NCI-H82 treated with DMSO at 0.1 percent for 48 hours (cell line): ENCODE measurements at regions not wholly inside any gene's neighbourhood (a gene's known extent, or its start where the extent isn't known, plus 50 kb on each side); places are given as distances from the start of the nearest gene placed in this dataset.

Experiments used
- DNase-seq: peaks from one replicate; lab custom pipeline; 2025; ENCODE audit not compliant: unreplicated experiment; lab: John Stamatoyannopoulos, UW

DNA sequence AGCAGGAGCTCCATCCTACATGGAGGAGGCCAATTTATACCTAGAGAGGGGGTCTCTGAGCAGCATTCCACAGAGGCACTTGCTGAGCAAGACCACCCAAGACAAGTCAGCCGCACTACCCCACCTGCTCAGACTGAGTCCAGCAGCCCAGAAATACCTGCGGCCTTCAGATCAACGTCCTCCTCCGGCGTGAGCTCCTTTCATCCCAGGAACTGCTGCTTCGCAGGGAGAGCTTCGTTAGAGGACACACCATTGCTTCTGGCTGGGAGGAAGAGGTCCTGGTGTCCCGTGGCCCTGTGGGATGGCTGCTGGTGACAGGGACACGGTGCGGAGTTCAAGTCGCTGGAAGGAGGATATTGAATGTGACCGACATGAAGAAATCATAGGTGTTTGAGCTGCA, 216.9 kb upstream of the PPP2R2D start:
- DNase-seq: no peak

DNA sequence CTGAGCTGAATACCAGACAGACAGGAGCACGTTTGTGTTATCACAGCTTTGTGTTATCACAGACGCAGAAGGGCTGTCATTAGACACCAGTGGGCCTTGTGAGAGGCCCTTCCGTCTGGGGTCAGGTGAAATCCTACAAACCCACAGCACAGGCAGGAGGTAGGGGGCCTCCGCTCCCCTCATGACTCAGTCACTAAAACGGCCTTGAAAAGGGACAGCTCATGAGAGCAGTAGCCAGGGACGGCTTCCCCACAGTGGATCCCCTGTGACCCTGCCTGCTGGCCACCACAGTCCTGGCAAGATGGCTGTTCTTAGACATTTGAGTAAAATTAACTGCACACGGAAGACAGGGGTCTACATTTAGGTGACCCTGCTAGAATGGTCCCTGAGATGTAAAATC, 215.8 kb upstream of the PPP2R2D start:
- DNase-seq: no peak

DNA sequence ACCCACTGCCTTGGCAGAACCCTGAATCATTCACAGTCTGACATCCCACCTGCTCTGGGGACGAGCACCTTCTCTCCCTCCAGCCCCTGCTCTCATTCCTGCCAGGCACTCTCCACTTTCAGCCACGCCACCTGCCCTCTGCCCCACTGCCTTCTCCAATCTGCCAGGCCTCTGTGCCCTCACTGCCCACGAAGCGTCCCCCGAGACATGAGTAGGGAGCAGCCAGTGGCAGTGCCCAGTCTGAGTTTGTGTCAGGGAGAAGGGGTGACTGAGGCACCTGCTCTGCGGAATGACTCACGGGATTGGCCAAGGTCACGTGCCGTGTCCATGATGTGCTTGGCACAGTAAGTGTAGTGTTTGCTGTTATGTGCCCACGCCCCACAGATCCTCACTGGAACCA, 215.2 kb upstream of the PPP2R2D start:
- no peak for DNase-seq

- no peak for DNase-seq
These were observed 213.9 kb upstream of the PPP2R2D start for GRCh38 chr10:131686781-131687420.

GRCh38 chr10:131688304-131688703, 212.5 kb upstream of the PPP2R2D start:
- DNase-seq: no peak

- no peak for DNase-seq
These were observed 211.8 kb upstream of the PPP2R2D start for GRCh38 chr10:131689016-131689415.

DNA sequence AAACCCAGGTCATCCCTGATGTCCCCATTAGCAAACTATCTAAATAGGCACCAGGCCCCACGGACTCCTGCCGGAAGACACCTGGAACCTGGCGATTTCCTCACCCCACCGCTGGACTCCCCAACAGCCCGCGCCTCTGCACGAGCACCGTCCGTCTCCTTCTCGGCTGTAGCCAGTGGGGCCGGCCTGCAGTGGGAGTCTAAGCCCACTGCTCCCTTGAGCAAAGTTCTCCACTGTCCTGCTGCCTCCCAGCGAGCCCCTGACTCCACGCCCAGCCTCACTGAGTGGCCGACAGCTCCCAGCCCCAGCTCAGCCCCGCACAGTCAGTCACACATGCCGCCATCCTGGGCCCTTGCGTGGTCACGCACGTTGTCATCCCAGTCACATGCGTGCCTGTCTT, 211.3 kb upstream of the PPP2R2D start:
- DNase-seq: no peak

GRCh38 chr10:131689954-131690757, 210.7 kb upstream of the PPP2R2D start:
- no peak for DNase-seq

- no peak for DNase-seq
These were observed 210.0 kb upstream of the PPP2R2D start for GRCh38 chr10:131690805-131691239.

DNA sequence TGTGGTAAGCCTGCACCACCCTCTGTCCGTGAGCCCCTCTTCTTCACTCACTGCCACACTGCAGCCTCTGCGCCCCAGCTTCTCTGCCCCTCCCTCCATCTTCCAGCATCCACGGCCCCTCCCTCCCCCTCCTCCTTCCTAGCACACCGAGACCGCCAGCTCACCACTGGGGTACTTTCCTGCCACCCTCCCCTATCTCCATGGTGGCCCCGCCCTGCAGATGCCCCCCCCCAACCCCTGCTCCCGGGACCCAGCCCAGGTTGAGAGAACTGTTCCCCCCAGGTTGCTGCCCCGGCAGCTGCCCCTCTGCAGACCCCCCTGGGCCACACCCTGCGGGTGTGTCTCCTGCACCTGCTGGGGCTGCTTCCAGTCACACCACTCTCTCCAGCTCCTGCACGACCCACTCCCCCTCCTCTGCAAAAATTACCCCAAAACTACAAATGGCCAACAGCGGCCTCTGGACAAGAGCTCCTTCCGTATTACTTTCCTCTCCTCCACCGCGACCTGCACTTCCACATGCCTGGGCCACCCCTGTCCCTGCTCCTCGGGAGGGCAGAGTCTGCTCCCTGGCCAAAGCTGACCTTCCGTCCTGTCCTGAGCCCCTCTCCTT, 209.2 kb upstream of the PPP2R2D start:
- no peak for DNase-seq

GRCh38 chr10:131692176-131692575, 208.6 kb upstream of the PPP2R2D start:
- no peak for DNase-seq

DNA sequence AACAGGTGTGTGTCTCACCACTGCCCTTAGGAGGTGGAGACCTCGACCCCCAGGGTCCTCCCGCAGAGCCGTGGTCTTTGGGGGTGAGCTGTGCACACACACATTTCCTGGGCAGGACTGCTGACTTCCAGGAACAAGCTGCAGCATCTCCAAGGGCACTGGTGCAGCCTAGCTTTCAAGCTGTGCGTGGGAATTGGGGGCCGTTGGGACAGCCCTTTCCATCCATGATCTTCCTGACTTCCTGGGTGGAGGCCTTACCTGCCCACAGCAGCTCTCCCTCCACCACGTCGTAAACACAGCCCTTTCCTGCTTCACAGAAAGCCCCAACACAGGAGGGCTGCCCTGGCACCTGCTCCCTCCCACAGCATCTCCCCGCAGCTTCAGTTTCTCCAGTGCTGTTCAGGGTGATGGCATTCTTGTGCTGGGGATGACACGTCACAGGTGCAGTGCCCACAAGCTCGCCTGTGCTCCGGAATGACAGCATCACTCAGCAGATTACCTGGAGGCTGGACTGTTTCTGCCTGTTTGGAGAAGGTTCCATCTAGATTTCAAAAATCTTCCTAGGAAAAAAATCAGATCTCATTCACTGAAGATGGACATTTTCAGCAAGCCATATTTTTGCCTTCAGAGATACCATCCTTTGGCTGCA, 208.0 kb upstream of the PPP2R2D start:
- DNase-seq: no peak

- DNase-seq: no peak
These were observed 207.0 kb upstream of the PPP2R2D start for GRCh38 chr10:131693766-131694165.

GRCh38 chr10:131694168-131694780, 206.5 kb upstream of the PPP2R2D start:
- no peak for DNase-seq

GRCh38 chr10:131694781-131695495, 205.9 kb upstream of the PPP2R2D start:
- DNase-seq: no peak

DNA sequence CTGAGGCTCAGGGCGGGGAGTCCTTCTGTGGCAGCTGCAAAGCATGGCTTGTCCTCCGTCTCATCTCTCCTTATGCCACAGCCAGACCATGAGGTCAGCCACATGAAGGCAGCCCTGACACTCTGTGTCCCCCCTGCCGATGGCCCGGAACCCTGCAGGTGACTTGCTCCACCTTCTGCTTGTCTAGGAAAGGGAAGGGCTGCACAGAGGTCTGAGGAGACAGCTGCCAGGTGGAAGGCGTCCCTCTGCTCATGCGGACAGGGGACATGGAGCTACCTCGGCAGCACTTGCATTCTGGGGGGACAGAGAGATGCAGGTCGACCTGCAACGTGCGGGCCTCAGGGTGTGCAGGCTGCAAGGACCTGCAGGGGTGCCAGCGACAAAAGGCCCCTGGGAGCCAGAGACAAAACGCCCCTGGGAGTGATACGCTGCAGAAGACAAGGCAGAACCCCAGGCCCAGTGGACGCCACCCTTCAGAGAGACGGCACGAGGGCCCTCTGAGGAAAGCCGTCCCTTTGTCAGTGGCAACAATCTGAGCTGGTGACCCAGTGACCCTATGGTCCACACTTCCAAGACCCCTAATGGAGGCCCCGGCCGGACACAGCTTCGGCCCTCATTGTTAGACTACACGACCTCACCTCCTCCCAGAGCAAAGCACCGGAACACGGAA, 205.2 kb upstream of the PPP2R2D start:
- DNase-seq: no peak

- DNase-seq: no peak
These were observed 203.2 kb upstream of the PPP2R2D start for GRCh38 chr10:131697476-131698128.

GRCh38 chr10:131698232-131698631, 202.6 kb upstream of the PPP2R2D start:
- DNase-seq: no peak

DNA sequence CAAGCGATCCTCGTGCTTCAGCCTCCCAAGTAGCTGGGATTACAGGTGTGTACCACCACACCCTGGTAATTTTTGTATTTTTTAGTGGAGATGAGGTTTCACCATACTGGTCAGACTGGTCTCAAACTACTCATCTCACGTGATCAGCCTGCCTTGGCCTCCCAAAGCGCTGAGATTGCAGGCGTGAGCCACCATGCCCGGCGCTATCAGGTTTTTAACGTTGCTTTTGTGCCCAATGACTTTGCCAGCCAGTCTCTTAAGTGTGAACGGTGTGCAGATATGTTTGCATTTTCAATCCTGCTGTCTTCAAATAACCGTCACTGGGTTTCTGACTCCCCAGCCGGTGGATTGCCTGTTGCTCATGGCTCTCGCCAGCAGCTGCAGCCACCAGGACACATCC, 201.8 kb upstream of the PPP2R2D start:
- DNase-seq: no peak

DNA sequence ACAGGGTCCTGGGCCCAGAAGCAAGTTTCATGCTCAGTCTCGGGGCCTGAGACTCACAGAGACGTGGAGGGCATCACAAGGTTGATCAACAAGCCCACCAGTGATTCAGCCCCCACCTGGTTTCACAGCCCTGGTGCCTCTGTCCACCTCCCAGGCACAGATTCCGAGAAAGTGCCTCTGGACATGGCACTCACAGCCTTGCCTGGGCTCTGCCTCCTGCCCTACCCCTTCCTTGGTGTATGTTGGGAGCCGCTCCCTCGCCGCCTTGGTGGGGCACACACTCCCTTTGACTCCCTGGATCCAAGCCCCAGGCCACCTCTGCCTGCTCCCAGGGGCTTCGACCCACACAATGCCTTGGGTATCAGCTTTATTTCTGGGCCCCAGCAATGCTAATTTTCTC, 200.8 kb upstream of the PPP2R2D start:
- DNase-seq: no peak
